HG02759 (cell line): ENCODE measurements at regions not wholly inside any gene's neighbourhood (a gene's known extent, or its start where the extent isn't known, plus 50 kb on each side); places are given as distances from the start of the nearest gene placed in this dataset.
"Not testable (repeated sequence)": the region's sequence is repeated elsewhere in the genome, so short reads cannot be mapped to it uniquely, and the experiment has no call there.

Source experiments
- ATAC-seq: cut with Tn5 transposase; IDR thresholded peaks from one replicate; pipeline ENCODE4 v1.9.1; 2021; ENCODE audit warnings: mild to moderate bottlenecking, moderate library complexity; ENCODE audit not compliant: unreplicated experiment

- not testable (repeated sequence) for ATAC-seq
These were observed 86.5 kb downstream of the XCL2 start for GRCh38 chr1:168457296-168457695.

DNA sequence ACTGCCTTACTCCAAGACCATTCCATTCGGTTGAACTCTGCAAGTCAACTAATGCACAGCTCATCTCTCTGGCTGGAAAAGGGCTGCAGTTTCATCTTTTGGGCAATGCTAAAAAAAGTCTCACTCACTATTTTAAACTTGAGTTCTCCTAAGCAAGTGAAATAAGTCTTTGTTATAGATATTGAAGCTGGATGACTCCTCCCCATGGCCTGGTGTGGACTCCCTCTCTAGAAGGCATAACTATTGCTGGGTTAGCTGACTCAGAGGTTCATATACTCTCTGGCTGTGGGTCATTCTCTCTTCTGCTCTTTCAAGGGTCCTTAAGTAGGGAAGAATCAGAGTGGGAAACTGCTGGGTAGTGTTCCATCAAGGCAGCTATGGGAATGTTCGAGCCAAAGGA lies 88.0 kb downstream of the XCL2 start:
- no peak for ATAC-seq

DNA sequence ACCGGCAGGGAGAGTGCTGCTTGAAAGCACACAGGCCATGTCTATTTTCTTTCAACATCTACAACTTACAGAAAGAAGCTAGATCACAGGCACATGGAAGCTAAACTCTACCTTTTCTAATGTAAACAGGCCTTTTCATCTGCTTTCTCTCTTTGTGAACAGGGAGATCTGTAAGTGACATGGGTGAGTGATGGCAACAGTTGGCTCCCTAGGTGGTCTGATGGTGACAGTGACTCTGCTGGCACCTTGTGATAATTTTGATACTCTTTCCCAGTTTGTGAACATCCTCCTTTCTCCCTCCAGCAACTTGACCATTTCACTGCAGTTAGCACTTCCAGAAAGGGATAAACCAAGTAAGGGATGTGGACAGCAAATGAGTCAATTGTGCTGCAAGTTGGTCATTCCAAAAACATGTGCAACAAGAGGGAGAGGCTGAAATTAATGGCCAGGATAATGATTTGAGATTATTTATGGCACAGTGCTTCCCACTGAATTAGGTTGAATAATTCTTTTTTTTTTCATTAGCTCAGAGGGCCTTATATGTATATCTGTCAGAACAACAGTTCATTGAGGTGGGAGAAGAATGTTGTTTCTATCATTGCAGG lies 89.5 kb downstream of the XCL2 start:
- ATAC-seq: no peak

DNA sequence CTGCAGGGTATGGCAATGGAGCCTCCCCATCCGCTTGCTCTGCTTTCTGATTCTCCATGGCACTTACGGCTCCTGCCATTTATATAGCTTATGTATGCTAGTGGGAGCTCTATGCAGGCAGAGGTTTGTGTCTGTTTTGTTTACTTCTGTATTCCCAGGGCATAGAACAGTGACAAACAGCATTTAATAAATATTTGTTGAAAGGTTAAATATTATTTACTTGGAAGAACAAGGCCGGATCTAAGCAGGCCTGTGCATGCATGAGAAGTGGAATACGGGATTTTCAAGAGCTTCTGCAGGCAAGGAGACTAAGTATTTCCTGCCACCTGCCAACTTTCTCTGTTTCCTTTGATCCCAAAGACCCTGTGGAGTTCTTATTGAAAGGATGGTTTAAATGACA lies 90.7 kb downstream of the XCL2 start:
- no peak for ATAC-seq

- ATAC-seq: no peak
These were observed 91.5 kb downstream of the XCL2 start for GRCh38 chr1:168452329-168452728.

DNA sequence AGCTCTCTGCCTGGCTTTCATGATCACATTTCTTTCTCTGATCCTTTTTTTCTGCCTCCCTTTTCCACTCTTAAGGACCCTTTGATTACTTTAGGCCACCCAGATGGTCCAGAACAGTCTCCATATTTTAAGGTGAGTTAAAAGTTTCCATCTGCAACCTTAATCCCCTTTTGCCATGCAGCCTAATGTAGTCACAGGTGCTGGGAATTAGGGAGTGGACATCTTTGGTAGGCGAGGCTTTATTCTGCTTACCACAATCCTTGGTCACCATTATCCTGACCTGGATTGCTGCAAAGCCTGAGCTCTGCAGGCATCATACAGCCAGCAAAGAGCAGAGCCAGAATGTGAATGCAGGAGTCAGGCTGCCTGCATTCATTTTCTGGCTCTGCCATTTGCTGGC lies 95.9 kb downstream of the XCL2 start:
- no peak for ATAC-seq

- no peak for ATAC-seq
These were observed 97.7 kb downstream of the XCL2 start for GRCh38 chr1:168446081-168446480.

DNA sequence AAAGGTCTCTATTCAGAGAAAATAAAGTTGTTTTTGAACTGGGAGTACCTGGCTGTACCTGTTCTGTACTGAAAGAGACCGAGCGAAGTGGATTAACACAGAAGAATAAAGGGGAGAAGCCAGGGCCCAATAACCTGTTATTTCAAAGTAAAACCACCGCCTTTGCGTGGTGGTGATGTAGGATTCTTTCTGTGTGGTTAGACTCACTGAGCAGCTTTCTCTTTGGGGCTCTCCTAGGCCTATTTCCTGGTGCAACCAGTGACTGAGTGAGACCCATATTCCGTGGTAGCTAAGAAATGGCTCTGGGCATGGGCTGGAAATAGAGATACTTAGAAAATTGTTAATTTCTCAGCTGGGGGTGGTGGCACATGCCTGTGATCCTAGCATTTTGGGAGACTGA lies 99.9 kb downstream of the XCL2 start:
- no peak for ATAC-seq

DNA sequence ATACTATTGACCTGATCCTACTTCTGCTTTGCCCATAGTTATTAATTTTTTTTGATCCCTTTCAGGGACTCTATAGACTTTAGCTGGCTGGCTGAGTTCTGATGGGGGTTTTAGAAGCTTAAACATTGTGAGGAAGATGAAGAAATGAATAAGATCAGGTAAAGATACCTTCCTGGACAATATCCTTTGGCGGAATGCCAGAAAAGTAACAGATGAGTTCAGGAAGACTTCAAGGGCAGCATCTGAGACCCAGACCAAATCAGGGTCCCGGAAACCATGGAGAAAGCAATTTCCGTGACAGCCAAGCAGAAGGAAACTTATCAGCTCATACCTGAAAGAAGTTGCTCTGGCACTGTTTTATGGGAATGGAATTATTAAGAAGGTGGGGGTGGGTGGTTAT lies 100.4 kb downstream of the XCL2 start:
- ATAC-seq: no peak

DNA sequence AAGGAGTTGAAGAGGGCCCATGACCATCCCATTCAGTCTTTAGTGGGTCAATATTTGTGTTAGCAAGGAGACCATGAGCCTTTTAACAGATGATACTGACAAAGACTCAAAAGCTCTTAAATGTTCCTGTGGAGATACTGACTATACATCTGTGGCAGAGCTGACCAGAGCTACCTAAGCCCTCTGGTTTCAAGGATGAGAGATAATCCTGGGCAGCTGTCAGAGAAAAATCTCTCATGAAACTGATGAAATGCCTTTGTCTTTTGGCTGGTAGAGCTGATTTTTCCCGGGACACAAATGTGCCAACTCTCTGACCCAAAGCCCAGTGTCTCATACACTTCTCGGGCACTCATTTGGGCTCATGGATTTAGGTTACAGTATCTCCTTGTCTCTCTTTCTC lies 100.9 kb downstream of the XCL2 start:
- no peak for ATAC-seq

GRCh38 chr1:168441745-168442144 lies 102.1 kb downstream of the XCL2 start:
- ATAC-seq: no peak

DNA sequence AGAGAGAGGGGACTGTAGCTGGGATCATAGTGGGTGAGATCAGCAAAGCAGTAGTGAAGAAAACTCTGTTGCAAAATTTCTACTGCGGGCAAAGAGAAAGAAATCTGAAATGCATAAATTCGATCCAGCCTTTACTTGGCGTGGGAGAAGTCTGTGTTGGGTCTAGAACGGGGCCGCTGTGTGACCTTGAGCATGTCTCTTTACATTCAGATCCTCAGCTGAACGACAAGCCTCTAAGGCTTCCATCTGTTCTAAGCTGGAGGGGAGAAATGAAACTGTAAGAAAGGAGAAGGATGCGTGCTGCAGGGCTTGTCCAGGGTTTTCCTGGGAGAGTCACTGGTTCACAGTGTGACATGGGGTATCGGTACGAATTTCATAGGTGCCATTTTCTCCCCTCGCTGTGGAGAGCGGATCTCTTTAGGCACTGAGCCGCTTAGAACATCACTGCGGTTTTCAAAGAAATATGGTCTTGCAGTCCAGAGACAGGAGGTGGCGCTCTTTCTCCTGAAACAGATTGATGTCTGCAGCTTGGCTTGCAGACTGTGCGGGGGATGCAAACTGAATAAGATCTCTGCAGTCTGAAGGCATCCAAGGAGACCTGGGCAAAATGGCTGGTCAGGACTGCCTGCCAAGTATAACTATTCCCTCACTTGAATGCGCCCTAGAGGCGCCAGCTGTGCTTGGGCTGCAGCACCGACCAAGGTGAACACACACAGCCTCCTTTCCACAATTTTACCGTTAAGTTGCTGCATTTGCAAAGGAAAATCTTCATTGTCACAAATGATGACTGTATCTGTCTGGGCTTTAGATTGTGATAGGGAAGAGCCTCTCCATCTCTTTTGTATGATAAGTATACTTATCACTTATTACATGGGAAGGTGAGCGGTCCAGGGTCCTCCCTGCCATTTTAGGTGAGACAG lies 104.1 kb downstream of the XCL2 start:
- peak; percentile 92 for ATAC-seq

- no peak for ATAC-seq
These were observed 105.2 kb downstream of the XCL2 start for GRCh38 chr1:168438626-168439025.

DNA sequence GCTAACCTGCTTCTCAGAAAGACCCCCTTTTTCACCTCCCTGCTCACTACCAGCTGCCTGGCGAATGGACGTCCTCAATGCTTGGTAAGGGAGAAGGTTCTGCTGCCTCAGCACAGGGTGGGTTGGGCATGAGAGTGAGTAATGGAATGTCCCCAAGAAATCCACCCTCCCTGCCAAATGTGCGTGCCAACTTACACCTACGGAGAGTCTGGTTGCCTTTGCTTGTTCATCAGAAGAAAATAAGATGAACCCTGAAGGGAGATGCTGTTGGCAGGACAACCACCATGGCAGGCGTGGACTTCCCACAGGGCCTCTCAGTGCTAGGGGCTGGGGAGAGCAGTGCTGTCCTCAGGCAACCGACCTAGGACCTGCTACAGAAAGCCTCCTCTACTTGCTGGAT lies 106.0 kb downstream of the XCL2 start:
- ATAC-seq: no peak

DNA sequence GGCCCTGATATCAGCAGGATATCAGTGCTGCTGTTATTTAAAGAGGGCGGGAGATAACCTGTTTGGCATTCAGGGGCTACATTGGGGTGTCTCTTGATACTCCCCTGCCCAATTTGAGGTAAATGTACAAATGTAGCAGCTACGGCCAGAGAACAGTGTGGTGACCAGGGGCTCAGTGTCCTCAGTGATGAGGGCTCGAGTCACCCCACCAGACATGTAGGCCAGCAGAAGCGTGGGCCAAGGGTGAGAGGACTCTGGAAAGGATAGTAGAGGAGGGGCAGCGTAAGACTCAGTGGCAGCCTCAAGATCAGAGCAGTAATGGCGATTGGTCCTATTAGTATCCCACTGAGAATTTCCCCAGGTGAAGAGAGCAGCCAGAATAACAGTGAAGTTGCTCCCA lies 108.4 kb downstream of the XCL2 start:
- no peak for ATAC-seq

DNA sequence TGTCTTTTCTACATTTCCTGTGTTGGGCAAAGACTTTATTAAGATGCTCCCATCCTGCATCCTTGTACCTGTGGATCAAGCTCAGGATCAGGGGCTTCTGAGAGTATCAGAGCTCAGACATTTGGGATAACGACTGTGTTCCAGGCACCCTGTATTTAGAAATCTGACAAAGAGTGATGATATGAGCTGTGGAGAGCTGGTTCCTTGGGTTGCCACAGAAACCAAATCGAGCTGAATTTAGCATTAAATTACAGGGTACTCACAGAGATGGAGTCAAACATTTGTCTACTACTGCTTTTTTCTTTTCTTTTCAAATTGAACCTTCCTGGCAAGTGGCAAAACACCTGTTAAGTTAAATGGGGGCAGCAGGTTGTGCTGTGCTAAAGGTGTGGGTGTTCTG lies 110.6 kb downstream of the XCL2 start:
- no peak for ATAC-seq

GRCh38 chr1:168431882-168432281 lies 111.9 kb downstream of the XCL2 start:
- ATAC-seq: no peak

- ATAC-seq: no peak
These were observed 113.5 kb downstream of the XCL2 start for GRCh38 chr1:168430321-168430720.

DNA sequence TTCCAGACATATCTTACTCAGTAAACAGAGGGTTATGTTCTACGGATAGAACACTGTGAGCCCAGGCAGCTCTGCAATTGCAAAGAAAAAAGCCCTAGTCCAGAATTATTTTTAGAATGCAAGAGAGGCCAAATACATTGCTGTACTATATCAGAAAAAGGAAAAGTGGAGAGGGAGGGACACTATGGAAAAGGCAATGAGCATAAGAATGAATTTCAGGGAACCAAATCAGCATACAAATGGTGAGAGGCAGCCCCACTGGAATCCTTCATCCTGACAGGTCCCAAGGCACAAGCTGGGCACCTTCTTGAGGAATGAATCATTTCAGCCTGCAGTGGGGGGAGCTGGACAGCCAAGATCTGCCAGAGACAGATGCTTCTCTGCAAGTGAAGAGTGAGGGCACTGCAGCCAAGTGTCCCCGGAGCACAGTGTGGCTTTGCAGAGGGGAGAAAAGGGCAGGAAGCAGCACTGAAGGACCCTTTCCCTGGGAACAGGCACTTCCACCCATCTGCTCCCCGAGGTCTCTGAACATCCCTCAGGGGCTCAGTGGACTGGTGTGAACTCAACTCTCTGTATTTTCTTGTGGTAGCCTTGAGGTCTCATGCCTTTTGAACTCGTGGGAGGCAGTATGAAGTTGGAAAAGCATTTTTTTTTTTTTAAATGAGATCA lies 115.6 kb downstream of the XCL2 start:
- no peak for ATAC-seq

DNA sequence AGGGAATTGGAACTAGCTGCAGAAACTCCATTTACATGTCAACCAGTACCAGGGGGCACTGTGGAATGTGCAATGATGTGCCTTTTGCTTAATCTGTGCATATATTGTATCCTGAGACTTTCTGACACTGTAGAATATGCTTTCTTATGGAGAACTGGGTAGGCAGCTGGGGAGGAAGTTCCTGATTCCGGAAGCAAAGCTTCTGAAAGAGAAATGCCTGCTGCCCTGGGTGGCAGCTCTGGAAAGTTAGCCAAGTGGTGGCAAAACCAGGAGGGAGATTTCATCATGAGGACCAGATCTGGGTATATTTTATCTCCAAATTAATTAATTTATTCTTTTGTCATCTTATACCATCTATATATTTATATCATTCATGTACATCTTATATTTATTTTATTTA lies 116.7 kb downstream of the XCL2 start:
- ATAC-seq: no peak

GRCh38 chr1:168424281-168424680 lies 119.5 kb downstream of the XCL2 start:
- ATAC-seq: no peak
